Body of pancreas (tissue), 4 donors: ENCODE measurements at regions not wholly inside any gene's neighbourhood (a gene's known extent, or its start where the extent isn't known, plus 50 kb on each side); places are given as distances from the start of the nearest gene placed in this dataset.

Experiments used
- ATAC-seq: fragments of 150-250 bp; one replicate; pipeline ENCODE4 v1.9.1; 2016
- DNase-seq, 4 donors: peaks; one replicate each; pipeline ENCODE4 v3.0.0-alpha.2; 2019
- H3K27ac ChIP-seq, 4 donors: fragments of 200-600 bp; sonication (generic); 1 replicate in 3 of 4; 2 replicates in 1 of 4; pipeline versions ENCODE4 v1.5.1 to v1.6.1; 2016 to 2019; ENCODE audit warnings: mild to moderate bottlenecking in 1 of 4, mixed read lengths in 1 of 4, moderate library complexity in 1 of 4
- H3K27me3 ChIP-seq, 2 donors: fragments of 200-600 bp; sonication (generic); one replicate each; pipeline ENCODE4 v1.6.0; 2016; ENCODE audit warnings: mild to moderate bottlenecking in 1 of 2
- H3K36me3 ChIP-seq, 2 donors: fragments of 200-600 bp; sonication (generic); replicated peaks in 1 of 2; 2 replicates each; pipeline ENCODE4 v1.5.1; 2016; ENCODE audit warnings: low read depth in 2 of 2; ENCODE audit not compliant: insufficient read depth in 1 of 2
- H3K4me1 ChIP-seq: fragments of 200-600 bp; sonication (generic); one replicate; pipeline ENCODE4 v1.6.0; 2016
- H3K4me3 ChIP-seq, 2 donors: fragments of 200-600 bp; sonication (generic); 1 replicate in 1 of 2; 2 replicates in 1 of 2; pipeline ENCODE4 v1.5.1; 2016 to 2019
- H3K9me3 ChIP-seq, 3 donors: fragments of 200-600 bp; sonication (generic); 1 replicate in 2 of 3; 2 replicates in 1 of 3; pipeline ENCODE4 v1.5.1; 2016
- POLR2A ChIP-seq, 3 donors: fragments of 450-650 bp; IDR thresholded peaks; one replicate each; pipeline ENCODE4 v1.6.1; 2016; ENCODE audit warnings: antibody characterized with exemption in 3 of 3, mild to moderate bottlenecking in 2 of 3
- WGBS, 2 donors: methylation state at CpG; one replicate each; pipeline ENCODE4 v1.1.5; 2017; 5-methylcytosine and 5-hydroxymethylcytosine counted together
- intact Hi-C: fragments of 100-400 bp; cut with DNase I; formaldehyde crosslinking; loops from one replicate; pipeline ENCODE4 v1.15.1; 2023
- TF ChIP-seq, protein P1 (sequence below), 7 experiments: fragments of 450-650 bp in 4 of 7; fragments of 200-600 bp in 3 of 7; sonication (generic) in 3 of 7; IDR thresholded peaks; one replicate each; pipeline ENCODE4 v1.5.1; 2016 to 2019; ENCODE audit warnings: antibody characterized with exemption in 7 of 7

DNA sequence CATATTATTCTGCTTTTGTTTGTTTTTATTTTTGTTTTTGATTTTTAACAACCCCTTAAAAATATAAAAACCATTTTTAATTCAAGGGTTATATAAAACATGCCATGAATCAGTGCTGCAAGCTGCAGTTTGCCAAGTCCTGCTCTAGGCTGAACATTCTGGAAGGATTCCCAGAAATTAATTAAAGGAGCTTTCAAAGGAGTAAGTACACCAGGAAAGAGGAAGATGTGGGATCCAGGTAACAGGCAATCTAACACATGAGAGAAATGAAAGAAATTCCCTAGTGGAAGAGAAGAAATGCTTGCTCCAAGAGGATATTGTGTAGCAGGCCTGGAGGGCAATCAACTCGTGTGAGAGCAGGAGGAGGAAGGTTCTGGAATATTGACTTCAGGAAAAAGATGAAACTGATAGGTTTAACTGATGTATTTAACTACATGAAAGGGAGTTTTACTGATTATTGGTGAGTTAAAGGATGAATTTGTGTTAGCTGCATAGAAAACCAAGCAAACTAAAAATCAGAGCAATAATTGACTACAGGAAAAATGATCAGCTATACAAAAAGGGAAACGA lies 146.0 kb upstream of the PHACTR1 start:
- peak; percentile 47 for ATAC-seq
- peaks cover 12% of the 10 kb centered on the region for H3K4me1 ChIP-seq
- H3K27me3 ChIP-seq = no peaks in the 10 kb centered on the region
- TF ChIP-seq, protein P1, sequence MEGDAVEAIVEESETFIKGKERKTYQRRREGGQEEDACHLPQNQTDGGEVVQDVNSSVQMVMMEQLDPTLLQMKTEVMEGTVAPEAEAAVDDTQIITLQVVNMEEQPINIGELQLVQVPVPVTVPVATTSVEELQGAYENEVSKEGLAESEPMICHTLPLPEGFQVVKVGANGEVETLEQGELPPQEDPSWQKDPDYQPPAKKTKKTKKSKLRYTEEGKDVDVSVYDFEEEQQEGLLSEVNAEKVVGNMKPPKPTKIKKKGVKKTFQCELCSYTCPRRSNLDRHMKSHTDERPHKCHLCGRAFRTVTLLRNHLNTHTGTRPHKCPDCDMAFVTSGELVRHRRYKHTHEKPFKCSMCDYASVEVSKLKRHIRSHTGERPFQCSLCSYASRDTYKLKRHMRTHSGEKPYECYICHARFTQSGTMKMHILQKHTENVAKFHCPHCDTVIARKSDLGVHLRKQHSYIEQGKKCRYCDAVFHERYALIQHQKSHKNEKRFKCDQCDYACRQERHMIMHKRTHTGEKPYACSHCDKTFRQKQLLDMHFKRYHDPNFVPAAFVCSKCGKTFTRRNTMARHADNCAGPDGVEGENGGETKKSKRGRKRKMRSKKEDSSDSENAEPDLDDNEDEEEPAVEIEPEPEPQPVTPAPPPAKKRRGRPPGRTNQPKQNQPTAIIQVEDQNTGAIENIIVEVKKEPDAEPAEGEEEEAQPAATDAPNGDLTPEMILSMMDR (IDR thresholded peaks at IDR 0.05) = no peak
- TF ChIP-seq POLR2A (IDR thresholded peaks at IDR 0.05) = no peak
- no peak for DNase-seq
- H3K36me3 ChIP-seq = no peaks in the 10 kb centered on the region
- no peaks in the 10 kb centered on the region for H3K9me3 ChIP-seq
- peak overlapping the region in 2 of 4 donors; percentile 56 to 58 for H3K27ac ChIP-seq
- no peak overlapping the region for H3K4me3 ChIP-seq
- intact Hi-C loops = no loop called here
- 65 to 66% methylated on average over 2 of the region's 2 CpGs for WGBS, 2 donors

DNA sequence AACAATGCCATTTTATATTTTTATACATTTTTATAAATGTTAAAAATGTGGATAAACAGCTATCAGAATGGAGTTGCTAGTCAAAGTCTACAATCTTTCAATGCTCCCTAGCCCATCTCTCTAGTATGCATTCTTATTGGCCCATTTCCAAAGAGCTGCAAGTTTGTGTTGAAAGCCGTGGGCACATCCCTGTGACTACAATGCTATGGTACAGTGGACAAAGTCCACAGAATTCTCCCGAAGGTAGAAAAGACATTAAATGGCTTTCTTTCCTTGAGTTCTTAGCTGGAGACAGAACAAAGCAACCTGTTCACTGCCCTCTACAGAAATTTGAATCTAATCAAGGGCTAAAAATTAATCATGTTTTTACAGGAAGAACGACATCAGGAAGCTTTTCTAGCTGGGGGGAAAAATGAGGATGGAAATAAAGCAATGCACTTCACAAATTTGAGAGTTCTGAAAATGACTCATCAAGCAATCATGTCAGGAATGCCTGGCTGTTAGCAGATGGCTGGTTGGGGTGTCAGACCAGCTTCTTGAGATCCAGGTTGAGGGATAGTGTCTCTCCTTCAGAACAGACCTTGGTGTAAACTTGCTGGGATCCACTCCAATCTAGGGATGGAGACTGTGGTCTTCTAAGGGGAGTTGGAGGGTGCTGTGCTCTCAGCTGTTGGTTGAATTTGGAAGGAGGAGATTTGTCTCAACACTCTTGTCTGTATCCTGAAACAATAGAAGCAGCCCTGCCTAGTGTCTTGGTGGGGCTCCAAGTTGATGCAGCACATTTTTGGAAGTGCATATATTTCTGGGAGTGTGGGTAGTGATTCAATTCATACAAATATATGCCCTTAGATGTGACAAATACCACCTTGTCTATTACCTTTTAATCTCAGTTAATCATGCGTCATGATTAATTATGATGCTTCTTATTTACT lies 143.4 kb upstream of the PHACTR1 start:
- Histone ChIP-seq H3K27ac (peak overlapping the region; percentile 12 to 71 (median 46)), H3K4me1 (peaks cover 12% of the 10 kb centered on the region), H3K4me3 (no peak overlapping the region), H3K9me3 (no peaks in the 10 kb centered on the region), H3K36me3 (no peaks in the 10 kb centered on the region), H3K27me3 (no peaks in the 10 kb centered on the region)
- WGBS, 2 donors = 41 to 43% methylated on average over 4 of the region's 4 CpGs
- ATAC-seq (peak; percentile 73), DNase-seq (peak in 1 of 4 donors; percentile 8)
- no peak for TF ChIP-seq POLR2A (IDR thresholded peaks at IDR 0.05)
- TF ChIP-seq, protein P1 (IDR thresholded peaks at IDR 0.05) = no peak
- intact Hi-C loops = no loop called here

GRCh38 chr6:12575961-12576360 lies 140.6 kb upstream of the PHACTR1 start:
- Histone ChIP-seq H3K4me1 (peaks cover 2% of the 10 kb centered on the region), H3K27me3 (no peaks in the 10 kb centered on the region), H3K9me3 (no peaks in the 10 kb centered on the region), H3K4me3 (no peak overlapping the region), H3K27ac (no peak overlapping the region), H3K36me3 (no peaks in the 10 kb centered on the region)
- ATAC-seq (no peak), DNase-seq (no peak)
- TF ChIP-seq, protein P1 (IDR thresholded peaks at IDR 0.05) = no peak
- no peak for TF ChIP-seq POLR2A (IDR thresholded peaks at IDR 0.05)
- intact Hi-C loops = no loop called here
- 70 to 73% methylated on average over 4 of the region's 4 CpGs for WGBS, 2 donors

DNA sequence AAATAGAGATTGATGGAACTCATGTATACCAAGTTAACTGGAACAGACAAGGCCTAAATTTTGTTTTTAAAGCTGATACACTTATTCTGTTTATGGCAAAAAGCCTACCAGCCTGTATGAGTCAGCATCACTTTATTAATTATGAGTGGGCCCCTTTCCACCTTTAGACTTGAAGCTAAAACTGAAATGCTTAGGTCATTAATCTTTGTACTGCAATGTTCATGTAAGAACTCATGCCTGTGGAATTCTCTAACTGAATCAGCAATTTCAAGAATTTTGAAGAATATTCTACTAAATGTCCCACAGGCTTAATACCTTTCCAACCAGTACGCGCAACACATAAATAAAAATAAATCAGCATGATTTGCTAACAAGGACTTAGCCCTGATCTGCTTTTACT lies 140.2 kb upstream of the PHACTR1 start:
- H3K36me3 ChIP-seq = no peaks in the 10 kb centered on the region
- TF ChIP-seq, protein P1 (IDR thresholded peaks at IDR 0.05) = no peak
- TF ChIP-seq POLR2A (IDR thresholded peaks at IDR 0.05) = no peak
- no peak overlapping the region for H3K4me3 ChIP-seq
- H3K27ac ChIP-seq = peak overlapping the region in 2 of 4 donors; percentile 6 to 10
- WGBS, 2 donors = 72 to 83% methylated on average over 2 of the region's 2 CpGs
- ATAC-seq (no peak), DNase-seq (no peak)
- no peaks in the 10 kb centered on the region for H3K27me3 ChIP-seq
- H3K9me3 ChIP-seq = no peaks in the 10 kb centered on the region
- intact Hi-C loops = no loop called here
- H3K4me1 ChIP-seq = no peaks in the 10 kb centered on the region
